ENCODE measurements at regions not wholly inside any gene's neighbourhood (a gene's known extent, or its start where the extent isn't known, plus 50 kb on each side); places are given as distances from the start of the nearest gene placed in this dataset.

GRCh38 chr13:33953203-33953602 lies 135.3 kb downstream of the RFC3 start:
- DNase-seq (ENCODE audit: low read depth), result no peak

- no peak for DNase-seq (ENCODE audit: low read depth)
Measured at GRCh38 chr13:33953781-33954180, 135.8 kb downstream of the RFC3 start.

- no peak for DNase-seq (ENCODE audit: low read depth)
Measured at GRCh38 chr13:33956346-33956745, 138.4 kb downstream of the RFC3 start.

DNA sequence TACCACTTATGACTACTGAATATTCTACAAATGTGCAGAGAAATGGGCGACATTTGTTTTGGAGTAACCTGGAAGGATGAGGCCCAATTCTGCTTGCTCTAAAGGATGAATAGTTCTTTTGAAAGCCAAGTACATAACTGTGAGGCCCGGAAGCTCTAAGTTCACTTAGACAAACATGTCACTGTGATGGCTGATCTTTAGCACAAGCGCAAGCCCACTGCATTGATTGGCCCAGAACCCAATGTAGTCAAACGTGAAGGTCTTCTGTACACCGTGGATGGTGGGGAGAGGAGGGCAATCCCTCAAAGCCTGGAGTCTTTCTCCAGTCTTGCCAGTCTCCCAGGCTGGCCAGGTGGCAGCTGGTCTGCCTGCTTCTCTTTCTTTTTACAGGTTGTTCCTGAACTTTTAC lies 139.6 kb downstream of the RFC3 start:
- no peak for DNase-seq (ENCODE audit: low read depth)

DNA sequence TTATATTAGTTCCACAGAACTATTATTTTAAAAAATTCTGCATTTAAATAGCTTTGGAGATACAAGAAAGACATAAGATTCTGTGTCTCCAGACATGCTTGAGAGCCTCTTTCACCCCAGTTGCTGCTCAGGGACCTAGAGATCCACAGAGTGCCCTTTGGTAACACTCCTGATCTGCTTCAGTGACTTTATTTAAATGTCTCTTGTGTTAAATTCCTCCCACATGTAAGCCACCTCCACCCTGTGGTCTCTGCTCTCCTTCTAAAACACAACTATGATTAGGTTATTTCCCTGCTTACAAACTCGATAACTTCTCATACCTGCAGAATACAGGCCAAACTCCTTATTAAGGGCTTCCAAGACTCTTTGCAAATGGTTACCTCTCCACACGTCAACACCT lies 141.0 kb downstream of the RFC3 start:
- DNase-seq (ENCODE audit: low read depth), result no peak

DNA sequence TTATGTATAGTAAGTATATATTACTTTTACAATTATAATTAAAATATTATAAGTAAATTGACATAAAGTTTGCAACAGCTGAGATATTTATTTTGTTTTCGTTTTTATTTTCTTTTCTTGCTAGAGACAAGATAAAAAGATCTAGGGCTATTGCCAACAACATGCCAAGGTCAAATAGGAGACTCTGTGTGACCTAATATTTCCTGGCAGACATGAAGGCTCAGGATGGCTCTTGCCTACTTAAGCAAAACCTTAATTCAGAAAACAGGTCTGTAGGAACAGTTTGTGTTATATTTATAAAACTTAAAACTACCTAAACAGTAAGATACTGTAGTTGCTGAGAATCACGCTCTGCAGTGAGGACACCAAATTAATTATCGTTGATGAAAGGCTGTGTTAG lies 145.2 kb downstream of the RFC3 start:
- no peak for DNase-seq (ENCODE audit: low read depth)

DNA sequence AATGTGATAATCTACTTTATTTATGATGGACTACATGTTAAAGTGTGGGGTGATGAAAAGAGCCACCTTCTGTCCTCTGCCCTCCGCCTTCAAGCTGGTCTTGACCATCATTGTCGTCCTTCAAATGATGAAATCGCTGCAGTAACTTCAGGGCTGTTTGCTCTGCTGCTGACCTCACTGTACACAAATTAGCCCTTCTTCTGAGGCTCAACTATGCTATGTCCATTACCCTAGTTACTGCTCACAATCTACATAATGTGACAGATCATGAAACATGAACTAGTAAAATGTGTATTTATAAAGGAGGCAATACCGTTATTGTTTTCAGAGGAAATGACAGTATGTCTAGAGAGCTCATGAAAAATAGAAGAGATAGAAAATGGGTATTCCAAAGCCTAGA lies 145.9 kb downstream of the RFC3 start:
- no peak for DNase-seq (ENCODE audit: low read depth)

DNA sequence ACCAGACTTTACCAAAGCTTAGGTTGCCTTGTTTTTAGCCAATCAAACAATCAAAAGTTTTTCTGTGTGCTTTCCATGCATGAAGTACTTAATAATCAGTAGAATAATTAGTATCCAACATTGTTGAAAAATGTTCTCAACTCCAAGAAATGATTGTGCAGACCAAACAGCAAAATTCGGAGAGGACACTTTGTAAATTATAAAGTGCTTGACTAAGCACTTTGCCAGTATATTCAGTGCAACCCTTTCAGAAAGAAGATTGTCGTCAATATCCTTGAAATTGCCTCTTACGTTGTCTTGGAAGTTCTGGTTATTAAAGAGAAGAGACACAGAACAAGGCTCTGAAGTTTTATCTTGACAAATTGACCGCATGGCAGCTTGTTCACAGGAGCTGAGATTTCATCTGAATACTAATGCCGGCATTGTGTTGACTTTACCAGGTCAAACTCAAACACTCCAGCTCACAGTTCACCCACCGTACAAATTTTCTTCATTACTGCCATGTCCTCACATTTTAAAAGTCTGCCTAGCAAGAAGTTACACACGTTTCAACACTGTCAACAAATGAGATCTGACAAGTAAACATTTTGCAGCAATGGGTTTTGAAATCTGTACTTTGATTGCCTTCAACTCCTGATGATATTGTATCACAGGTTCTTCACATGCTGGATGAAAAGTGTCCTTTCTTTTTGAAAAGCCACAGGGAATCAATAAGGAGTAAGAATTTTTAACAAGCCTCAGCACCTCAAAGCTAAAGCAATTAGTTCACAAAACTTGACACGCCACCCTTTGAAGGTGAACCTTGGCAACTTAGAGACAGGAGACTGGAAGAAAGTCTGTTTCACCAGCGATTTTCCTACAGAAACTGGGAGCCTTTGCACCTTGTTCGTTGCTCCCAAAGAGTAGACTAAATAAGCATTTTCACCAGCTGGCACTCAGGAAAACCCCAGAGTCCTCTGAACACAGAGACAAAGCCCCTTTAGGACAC lies 150.9 kb downstream of the RFC3 start:
- DNase-seq (ENCODE audit: low read depth), result no peak

GRCh38 chr13:33970746-33971561 lies 153.0 kb downstream of the RFC3 start:
- DNase-seq (ENCODE audit: low read depth), result no peak

DNA sequence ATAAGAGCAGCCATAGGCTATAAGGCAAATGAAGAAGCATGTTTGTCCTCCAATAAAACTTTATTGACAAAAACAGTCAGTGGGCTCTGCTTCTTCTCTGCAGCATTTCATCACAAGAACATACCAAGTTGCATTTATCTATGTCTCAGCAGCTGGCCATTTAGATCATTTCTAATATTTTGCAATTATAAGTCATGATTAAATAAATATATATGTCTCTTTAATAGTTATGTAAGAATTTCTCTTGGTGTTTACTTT lies 153.5 kb downstream of the RFC3 start:
- no peak for DNase-seq (ENCODE audit: low read depth)

GRCh38 chr13:33973194-33973593 lies 155.2 kb downstream of the RFC3 start:
- no peak for DNase-seq (ENCODE audit: low read depth)

GRCh38 chr13:33976965-33977364 lies 159.0 kb downstream of the RFC3 start:
- DNase-seq (ENCODE audit: low read depth), result no peak

GRCh38 chr13:33978653-33979052 lies 160.7 kb downstream of the RFC3 start:
- no peak for DNase-seq (ENCODE audit: low read depth)

DNA sequence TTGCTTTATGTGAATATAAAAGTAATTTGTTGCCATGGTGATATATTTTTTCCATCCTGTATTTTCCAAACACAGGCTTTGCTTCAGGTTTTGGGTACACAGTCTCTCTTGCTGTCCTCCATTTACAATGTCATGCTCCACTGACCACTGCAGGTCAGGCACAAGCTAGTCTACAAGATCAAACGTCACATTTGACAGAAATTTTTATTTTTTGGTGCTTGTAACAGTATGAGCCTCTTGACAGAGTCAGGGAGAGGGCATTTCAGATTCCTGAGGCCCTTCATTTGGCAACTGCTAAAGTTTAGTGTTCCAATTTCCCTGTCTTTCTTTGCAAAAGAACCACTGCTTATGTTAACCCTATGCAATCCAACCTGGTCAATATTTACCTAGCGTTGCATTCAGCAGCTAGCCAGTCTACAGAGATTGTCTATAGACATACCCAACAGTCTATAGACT lies 175.0 kb downstream of the RFC3 start:
- DNase-seq (ENCODE audit: low read depth), result no peak

DNA sequence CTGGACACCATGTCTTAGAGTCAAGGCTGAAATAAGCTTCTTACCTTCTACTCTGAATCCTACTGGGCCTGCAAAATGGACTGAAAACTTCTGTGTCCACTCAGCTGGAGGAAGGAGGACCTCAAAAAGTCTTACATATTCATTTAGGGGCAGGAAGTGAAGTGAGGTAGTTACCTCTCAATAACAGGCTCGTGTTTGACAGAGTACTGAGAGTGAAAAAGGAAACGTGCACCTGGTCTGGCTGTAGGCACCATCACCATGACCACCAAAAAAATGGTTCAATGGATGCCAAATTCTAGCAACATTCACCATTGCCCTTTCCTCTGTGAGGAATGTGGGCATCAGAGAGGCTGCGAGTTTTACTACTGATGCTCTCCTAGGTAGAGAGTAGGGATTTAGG lies 176.2 kb downstream of the RFC3 start:
- no peak for DNase-seq (ENCODE audit: low read depth)

DNA sequence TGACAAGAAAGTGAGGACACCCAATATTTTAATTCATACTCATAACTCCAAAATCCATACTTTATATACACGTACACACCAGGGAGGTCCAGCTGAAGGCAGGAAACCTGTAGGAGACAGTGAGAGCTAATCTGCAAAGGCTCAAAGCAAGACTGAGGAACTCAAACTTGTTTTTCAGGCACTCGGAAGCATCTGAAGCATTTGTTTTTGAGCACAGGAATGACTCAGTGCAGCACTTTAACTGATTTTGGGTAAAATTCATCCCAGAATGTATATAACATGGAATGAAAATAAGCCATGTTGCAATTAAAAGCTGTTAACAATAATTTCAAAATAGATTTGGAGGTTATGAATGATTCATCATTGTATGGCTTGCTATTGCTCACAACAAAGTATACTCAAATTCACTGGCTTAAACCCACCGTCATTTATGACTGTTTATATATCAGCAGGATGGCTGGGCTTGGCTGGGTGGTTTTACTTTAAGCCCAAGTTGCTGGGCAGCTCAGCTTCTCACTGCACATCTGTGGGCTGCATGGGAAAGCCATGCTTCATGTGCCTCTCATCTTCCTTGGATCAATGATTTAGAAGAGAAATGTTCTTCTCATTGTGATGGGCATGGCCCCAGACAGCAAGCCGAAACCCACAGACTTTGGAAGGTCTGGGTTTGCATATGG lies 177.0 kb downstream of the RFC3 start:
- no peak for DNase-seq (ENCODE audit: low read depth)

DNA sequence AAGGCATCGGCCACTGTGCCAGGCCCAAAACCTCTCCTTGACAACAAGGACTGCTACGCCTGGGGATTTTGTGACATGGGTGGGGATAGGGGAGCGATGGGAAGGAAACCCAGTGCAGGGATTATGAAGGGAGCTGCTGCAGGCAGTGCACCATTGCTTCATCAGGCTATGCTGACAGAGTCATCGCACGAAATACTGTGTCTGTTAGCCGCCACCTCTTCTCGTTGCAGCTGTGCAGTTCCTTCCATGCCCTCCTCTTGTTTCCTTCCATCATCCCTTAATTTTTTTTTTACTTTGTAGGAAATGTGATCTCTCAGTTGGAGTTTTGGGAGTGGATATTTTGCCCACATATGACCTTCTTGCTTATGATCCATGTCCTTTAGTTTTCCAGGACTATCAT lies 178.7 kb downstream of the RFC3 start:
- DNase-seq (ENCODE audit: low read depth), result no peak

- no peak for DNase-seq (ENCODE audit: low read depth)
Measured at GRCh38 chr13:33997574-33997973, 179.6 kb downstream of the RFC3 start.

GRCh38 chr13:33999811-34000605 lies 182.1 kb downstream of the RFC3 start:
- no peak for DNase-seq (ENCODE audit: low read depth)

- no peak for DNase-seq (ENCODE audit: low read depth)
Measured at GRCh38 chr13:34000955-34001354, 183.0 kb downstream of the RFC3 start.

GRCh38 chr13:34001389-34001788 lies 183.4 kb downstream of the RFC3 start:
- DNase-seq (ENCODE audit: low read depth), result no peak

DNA sequence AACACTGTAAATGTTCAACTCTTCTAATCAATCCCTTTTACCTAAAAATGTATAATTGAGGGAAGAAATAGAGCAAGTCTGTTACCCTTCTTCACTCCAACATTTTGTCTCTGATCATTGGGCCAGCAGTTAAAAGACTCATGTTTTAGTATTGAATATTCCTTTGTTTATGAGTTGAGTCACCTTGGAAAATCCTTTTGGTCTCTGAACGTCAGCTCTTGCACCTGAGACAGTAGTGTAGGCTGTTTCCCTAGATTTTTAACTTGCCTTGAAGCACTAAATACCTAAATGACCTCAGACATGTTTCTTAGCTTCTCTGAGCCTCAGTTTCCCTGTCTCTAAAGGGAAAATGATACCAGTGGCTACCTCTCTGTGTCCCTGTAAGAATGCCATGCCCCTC lies 184.2 kb downstream of the RFC3 start:
- DNase-seq (ENCODE audit: low read depth), result no peak

Measured in stimulated activated CD4-positive, alpha-beta T cell treated with anti-CD3 and anti-CD28 coated beads, Interleukin-2, amount 100 ng/mL, for 4 hours (primary cell).